AG04449 (cell line): ENCODE measurements at regions not wholly inside any gene's neighbourhood (a gene's known extent, or its start where the extent isn't known, plus 50 kb on each side); places are given as distances from the start of the nearest gene placed in this dataset.
"Not testable (repeated sequence)": the region's sequence is repeated elsewhere in the genome, so short reads cannot be mapped to it uniquely, and the experiment has no call there.

Experiments
- CTCF ChIA-PET: fragments of 350-600 bp; formaldehyde crosslinking; extraction: SDS; loops from one replicate; lab custom pipeline; 2021; ENCODE audit warnings: antibody characterized with exemption; lab: Yijun Ruan, JAX
- POLR2A ChIA-PET: fragments of 400-600, 350-600 bp; formaldehyde crosslinking; extraction: SDS; loops from one replicate; lab custom pipeline; 2020; ENCODE audit warnings: antibody characterized with exemption, inconsistent platforms; lab: Yijun Ruan, JAX
- DNase-seq: peaks from one replicate; pipeline ENCODE4 v3.0.0-alpha.2; 2010; ENCODE audit warnings: low read depth, low spot score
- H3K4me3 ChIP-seq: 2 replicates; pipeline ENCODE4 v1.5.1; 2011; ENCODE audit warnings: low read depth, mild to moderate bottlenecking, control low read depth, low read length
- CTCF ChIP-seq: IDR thresholded peaks from one replicate; pipeline ENCODE4 v1.5.1; 2011; ENCODE audit warnings: mild to moderate bottlenecking, moderate library complexity, low read length, control low read depth, inconsistent platforms; ENCODE audit not compliant: insufficient read depth; ENCODE audit errors: missing control alignments

DNA sequence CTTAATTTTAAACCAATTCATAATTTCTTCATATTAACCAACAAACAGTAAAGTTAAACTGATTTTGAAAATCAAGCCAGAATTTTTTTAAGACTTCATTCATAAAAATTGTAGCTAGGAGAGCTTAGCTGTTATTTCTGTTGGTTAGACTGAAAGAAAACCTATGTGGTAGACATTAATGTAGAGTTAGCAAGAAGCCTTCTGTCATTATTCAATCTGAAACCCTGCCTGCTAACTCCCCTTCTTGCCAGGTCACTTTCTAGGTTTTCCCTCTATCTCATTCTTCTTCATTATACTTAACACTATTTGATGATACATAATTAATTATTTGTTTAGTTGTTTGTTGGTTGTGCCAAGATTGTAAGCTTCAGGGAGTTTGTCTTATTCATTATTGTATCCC, 304.3 kb upstream of the MEF2C start:
- CTCF ChIA-PET, result no interaction called here
- no peak overlapping the region for H3K4me3 ChIP-seq
- no peak for DNase-seq
- no peak for TF ChIP-seq CTCF
- POLR2A ChIA-PET, result no interaction called here

GRCh38 chr5:89181546-89181945, 298.6 kb upstream of the MEF2C start:
- TF ChIP-seq CTCF, result no peak
- POLR2A ChIA-PET, result no interaction called here
- CTCF ChIA-PET, result no interaction called here
- no peak overlapping the region for H3K4me3 ChIP-seq
- no peak for DNase-seq

- POLR2A ChIA-PET, result no interaction called here
- H3K4me3 ChIP-seq, result no peak overlapping the region
- no peak for DNase-seq
- no peak for TF ChIP-seq CTCF
- CTCF ChIA-PET, result no interaction called here
Observed at GRCh38 chr5:89179731-89180130, 296.7 kb upstream of the MEF2C start.

DNA sequence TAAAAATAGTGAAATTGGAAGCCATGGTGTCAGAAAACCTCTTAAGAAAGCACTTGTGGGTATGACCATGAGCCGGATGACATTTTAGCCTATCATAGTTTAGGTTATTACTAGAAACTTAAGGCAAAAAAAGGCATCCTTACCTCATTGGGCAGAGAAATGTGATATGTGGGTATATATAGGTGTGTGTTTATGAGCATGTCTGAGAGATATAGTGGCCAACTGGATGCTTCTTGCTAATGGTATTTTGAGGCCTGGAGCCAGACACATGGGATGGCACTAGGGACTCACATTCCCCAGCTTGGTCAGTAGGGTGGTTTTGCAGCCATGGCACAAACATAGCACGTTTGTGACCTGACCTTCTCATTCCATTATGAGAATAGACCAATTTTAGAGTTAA, 295.6 kb upstream of the MEF2C start:
- no peak for TF ChIP-seq CTCF
- ChIA-PET POLR2A (no interaction called here), CTCF (no interaction called here)

GRCh38 chr5:89173528-89173927, 290.5 kb upstream of the MEF2C start:
- CTCF ChIA-PET, result no interaction called here
- no peak overlapping the region for H3K4me3 ChIP-seq
- no peak for TF ChIP-seq CTCF
- DNase-seq, result no peak
- POLR2A ChIA-PET, result no interaction called here

More for the DNA sequence above, 295.6 kb upstream of the MEF2C start:
- DNase-seq, result no peak
- no peak overlapping the region for H3K4me3 ChIP-seq

DNA sequence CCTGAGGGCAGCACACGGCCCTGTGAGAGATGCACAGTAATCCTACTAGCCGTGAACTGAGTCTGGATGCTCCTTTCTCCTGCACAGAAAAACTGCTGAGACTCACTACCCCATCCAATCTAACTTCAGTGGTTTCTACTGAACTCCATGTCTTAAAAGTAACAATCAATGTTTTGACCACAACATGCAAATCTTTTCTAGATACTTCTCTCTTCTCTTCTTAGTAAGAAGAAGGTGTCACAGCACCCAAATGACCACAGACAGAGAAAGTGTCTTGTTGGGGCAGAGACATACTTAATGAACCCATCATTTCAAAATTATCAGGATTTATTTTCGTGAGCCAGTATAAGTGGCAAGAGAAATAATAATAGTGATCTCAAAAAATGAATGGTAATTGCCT, 285.8 kb upstream of the MEF2C start:
- no peak overlapping the region for H3K4me3 ChIP-seq
- no peak for TF ChIP-seq CTCF
- ChIA-PET CTCF (no interaction called here), POLR2A (no interaction called here)
- no peak for DNase-seq

- CTCF ChIA-PET, POLR2A ChIA-PET: not testable (repeated sequence)
Observed at GRCh38 chr5:89164703-89165102, 281.7 kb upstream of the MEF2C start.

More at GRCh38 chr5:89164703-89165102, 281.7 kb upstream of the MEF2C start:
- DNase-seq, H3K4me3 ChIP-seq: not testable (repeated sequence)
